Suprapubic skin (tissue), 4 donors: ENCODE measurements at regions not wholly inside any gene's neighbourhood (a gene's known extent, or its start where the extent isn't known, plus 50 kb on each side); places are given as distances from the start of the nearest gene placed in this dataset.
"Not testable (repeated sequence)": the region's sequence is repeated elsewhere in the genome, so short reads cannot be mapped to it uniquely, and the experiment has no call there.

Experiments
- DNase-seq, 2 donors: peaks; one replicate each; pipeline ENCODE4 v3.0.0-alpha.2; 2019; ENCODE audit warnings: low spot score in 2 of 2
- H3K27ac ChIP-seq: fragments of 200-600 bp; sonication (generic); one replicate; pipeline ENCODE4 v1.5.1; 2019
- H3K27me3 ChIP-seq: fragments of 200-600 bp; sonication (generic); one replicate; pipeline ENCODE4 v1.5.1; 2019
- H3K36me3 ChIP-seq: fragments of 200-600 bp; sonication (generic); one replicate; pipeline ENCODE4 v1.5.1; 2019
- H3K4me1 ChIP-seq: fragments of 200-600 bp; sonication (generic); one replicate; pipeline ENCODE4 v1.5.1; 2019
- H3K4me3 ChIP-seq: fragments of 200-600 bp; sonication (generic); one replicate; pipeline ENCODE4 v1.5.1; 2019; ENCODE audit warnings: mild to moderate bottlenecking
- H3K9me3 ChIP-seq: fragments of 200-600 bp; sonication (generic); one replicate; pipeline ENCODE4 v1.5.1; 2019
- EP300 ChIP-seq: sonication (generic); formaldehyde crosslinking; IDR thresholded peaks from one replicate; pipeline ENCODE4 v1.6.1; 2017; ENCODE audit warnings: antibody characterized with exemption
- POLR2A ChIP-seq, 2 donors: fragments of 450-650 bp; IDR thresholded peaks; one replicate each; pipeline ENCODE4 v1.6.1; 2017; ENCODE audit warnings: antibody characterized with exemption in 2 of 2, mild to moderate bottlenecking in 2 of 2, moderate library complexity in 2 of 2
- POLR2AphosphoS5 ChIP-seq, 3 donors: sonication (generic); formaldehyde crosslinking; IDR thresholded peaks; one replicate each; pipeline ENCODE4 v1.6.1; 2017; ENCODE audit warnings: antibody characterized with exemption in 3 of 3
- WGBS: methylation state at CpG from one replicate; pipeline ENCODE4 v1.1.5; 2018; 5-methylcytosine and 5-hydroxymethylcytosine counted together
- TF ChIP-seq, protein P1 (sequence below), 2 donors: fragments of 200-600 bp in 1 of 2; fragments of 450-650 bp in 1 of 2; sonication (generic) in 1 of 2; IDR thresholded peaks; one replicate each; pipeline ENCODE4 v1.5.1; 2016 to 2019; ENCODE audit warnings: antibody characterized with exemption in 2 of 2, mild to moderate bottlenecking in 1 of 2, moderate library complexity in 1 of 2

DNA sequence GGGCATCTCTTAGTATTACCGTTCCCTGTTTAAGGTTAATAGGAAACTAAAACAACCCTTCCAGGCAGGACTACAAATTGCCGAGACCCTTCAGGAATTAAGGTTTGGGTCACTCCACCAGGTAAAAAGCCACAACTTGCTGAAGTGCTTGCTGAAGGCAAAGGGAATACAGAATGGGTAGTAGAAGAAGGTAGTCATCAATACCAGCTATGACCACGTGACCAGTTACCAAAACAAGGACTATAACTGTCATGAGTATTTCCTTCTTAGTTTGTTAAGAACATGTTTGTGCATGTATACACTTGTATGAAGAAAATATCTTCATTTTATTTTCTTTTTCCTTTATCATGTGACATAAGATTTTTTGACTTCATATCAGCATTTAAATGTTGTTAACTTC, 578.7 kb upstream of the FBXO33 start:
- WGBS: 84% methylated on average over 3 of the region's 3 CpGs
- no peaks in the 10 kb centered on the region for H3K4me1 ChIP-seq
- H3K9me3 ChIP-seq: no peaks in the 10 kb centered on the region
- no peaks in the 10 kb centered on the region for H3K27me3 ChIP-seq
- TF ChIP-seq EP300 (no peak), POLR2A (IDR thresholded peaks at IDR 0.05) (no peak), POLR2AphosphoS5 (IDR thresholded peaks at IDR 0.05) (no peak)
- no peaks in the 10 kb centered on the region for H3K36me3 ChIP-seq
- no peak overlapping the region for H3K27ac ChIP-seq
- H3K4me3 ChIP-seq: no peak overlapping the region
- DNase-seq: no peak

DNA sequence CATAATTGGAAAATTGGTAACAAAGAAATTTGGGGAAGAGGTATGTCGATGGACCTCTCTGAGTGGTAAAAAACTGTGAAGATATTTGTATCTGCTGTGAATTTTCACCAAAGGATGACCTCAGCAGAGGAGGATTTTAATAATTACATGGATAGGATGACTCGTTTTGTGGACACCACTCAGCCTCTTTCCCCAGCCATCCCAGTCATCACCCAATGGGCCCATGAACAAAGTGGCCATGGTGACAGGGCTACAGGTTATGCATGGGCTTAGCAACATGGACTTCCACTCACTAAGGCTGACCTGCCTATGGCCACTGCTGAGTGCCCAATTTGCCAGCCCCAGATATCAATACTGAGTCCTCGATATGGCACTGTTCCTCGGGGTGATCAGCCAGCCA, 577.5 kb upstream of the FBXO33 start:
- DNase-seq: no peak
- WGBS: 87% methylated on average over 4 of the region's 4 CpGs
- Histone ChIP-seq H3K4me1 (no peaks in the 10 kb centered on the region), H3K36me3 (no peaks in the 10 kb centered on the region), H3K9me3 (no peaks in the 10 kb centered on the region), H3K4me3 (no peak overlapping the region), H3K27me3 (no peaks in the 10 kb centered on the region), H3K27ac (no peak overlapping the region)
- TF ChIP-seq, protein P1, sequence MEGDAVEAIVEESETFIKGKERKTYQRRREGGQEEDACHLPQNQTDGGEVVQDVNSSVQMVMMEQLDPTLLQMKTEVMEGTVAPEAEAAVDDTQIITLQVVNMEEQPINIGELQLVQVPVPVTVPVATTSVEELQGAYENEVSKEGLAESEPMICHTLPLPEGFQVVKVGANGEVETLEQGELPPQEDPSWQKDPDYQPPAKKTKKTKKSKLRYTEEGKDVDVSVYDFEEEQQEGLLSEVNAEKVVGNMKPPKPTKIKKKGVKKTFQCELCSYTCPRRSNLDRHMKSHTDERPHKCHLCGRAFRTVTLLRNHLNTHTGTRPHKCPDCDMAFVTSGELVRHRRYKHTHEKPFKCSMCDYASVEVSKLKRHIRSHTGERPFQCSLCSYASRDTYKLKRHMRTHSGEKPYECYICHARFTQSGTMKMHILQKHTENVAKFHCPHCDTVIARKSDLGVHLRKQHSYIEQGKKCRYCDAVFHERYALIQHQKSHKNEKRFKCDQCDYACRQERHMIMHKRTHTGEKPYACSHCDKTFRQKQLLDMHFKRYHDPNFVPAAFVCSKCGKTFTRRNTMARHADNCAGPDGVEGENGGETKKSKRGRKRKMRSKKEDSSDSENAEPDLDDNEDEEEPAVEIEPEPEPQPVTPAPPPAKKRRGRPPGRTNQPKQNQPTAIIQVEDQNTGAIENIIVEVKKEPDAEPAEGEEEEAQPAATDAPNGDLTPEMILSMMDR (IDR thresholded peaks at IDR 0.05): no peak
- TF ChIP-seq POLR2AphosphoS5 (IDR thresholded peaks at IDR 0.05) (no peak), EP300 (no peak), POLR2A (IDR thresholded peaks at IDR 0.05) (no peak)

DNA sequence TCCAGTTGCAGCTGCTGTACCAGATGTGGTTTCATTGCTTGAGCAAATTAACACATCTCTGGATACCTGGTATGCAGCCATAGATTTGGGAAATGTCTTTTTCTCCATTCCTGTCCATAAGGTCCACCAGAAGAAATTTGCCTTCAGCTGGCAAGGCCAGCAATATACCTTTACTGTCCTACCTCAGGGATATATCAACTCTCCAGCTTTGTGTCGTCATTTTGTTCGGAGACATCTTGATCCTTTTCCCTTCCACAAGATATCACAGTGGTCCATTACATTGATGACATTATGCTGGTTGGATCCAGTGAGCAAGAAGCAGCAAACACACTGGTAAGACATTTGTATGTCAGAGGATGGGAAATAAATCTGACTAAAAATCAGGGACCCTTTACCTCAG, 576.1 kb upstream of the FBXO33 start:
- H3K4me1 ChIP-seq, H3K27ac ChIP-seq, H3K27me3 ChIP-seq, H3K9me3 ChIP-seq, H3K4me3 ChIP-seq, H3K36me3 ChIP-seq, DNase-seq: not testable (repeated sequence)
- WGBS: 96% methylated on average over 2 of the region's 2 CpGs

DNA sequence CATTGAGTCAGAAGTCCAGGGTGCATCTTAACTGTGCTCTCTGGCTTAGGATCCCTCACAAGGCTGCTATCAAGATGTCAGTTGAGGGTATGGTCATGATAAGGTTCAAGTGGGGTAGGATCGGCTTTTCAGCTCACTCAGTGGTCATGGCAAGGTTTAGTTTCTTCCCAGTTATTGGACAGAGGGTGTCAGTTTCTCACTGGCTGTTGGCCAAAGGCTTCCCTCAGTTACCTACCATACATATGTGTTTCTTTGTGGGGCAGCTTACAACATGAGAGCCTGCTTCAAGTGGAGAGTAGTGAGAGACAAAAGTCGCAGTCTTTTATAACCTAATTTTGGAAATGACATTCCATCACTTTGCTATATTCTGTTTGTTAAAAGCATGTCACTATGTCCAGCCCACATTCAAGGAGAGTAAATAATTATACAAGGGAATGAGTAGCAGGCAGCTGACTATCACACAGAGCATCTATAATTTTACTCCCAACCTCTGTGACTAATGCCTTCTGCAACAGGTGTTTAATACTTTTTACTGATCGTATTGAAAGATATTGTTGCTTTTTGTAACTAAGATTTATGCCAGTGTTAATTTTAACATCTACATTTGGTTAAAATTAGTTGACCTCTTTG, 572.8 kb upstream of the FBXO33 start:
- H3K4me3 ChIP-seq: no peak overlapping the region
- TF ChIP-seq EP300: no peak
- TF ChIP-seq, protein P1 (IDR thresholded peaks at IDR 0.05): no peak
- TF ChIP-seq POLR2AphosphoS5 (IDR thresholded peaks at IDR 0.05): no peak
- TF ChIP-seq POLR2A (IDR thresholded peaks at IDR 0.05): no peak
- H3K4me1 ChIP-seq: no peaks in the 10 kb centered on the region
- DNase-seq: no peak
- no peaks in the 10 kb centered on the region for H3K9me3 ChIP-seq
- H3K36me3 ChIP-seq: no peaks in the 10 kb centered on the region
- 82% methylated on average over 3 of the region's 3 CpGs for WGBS
- H3K27ac ChIP-seq: no peak overlapping the region
- no peaks in the 10 kb centered on the region for H3K27me3 ChIP-seq

DNA sequence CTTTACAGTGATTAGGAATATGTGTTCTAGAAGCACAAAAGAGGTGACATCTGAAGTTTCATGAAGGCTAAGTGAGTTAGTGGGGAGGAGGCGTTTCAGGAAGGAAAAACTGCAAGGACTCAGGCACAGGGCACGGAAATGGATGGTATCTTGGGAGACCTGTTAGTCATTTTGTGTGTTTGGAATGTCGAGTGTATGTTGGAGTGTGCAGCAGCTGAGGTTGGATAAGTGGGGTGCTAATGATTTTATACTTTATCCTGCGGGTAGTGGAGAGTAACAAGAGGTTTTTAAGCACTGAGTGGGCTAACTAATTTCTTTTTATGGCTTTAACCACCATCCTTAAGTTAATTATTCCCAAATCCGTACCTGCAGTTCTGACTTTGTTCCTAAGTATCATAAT, 571.5 kb upstream of the FBXO33 start:
- H3K27ac ChIP-seq: no peak overlapping the region
- TF ChIP-seq POLR2A (IDR thresholded peaks at IDR 0.05) (no peak), POLR2AphosphoS5 (IDR thresholded peaks at IDR 0.05) (no peak), EP300 (no peak)
- TF ChIP-seq, protein P1 (IDR thresholded peaks at IDR 0.05): no peak
- no peaks in the 10 kb centered on the region for H3K27me3 ChIP-seq
- no peak for DNase-seq
- H3K36me3 ChIP-seq: no peaks in the 10 kb centered on the region
- 75% methylated on average over 5 of the region's 5 CpGs for WGBS
- no peaks in the 10 kb centered on the region for H3K4me1 ChIP-seq
- H3K9me3 ChIP-seq: no peaks in the 10 kb centered on the region
- H3K4me3 ChIP-seq: no peak overlapping the region

DNA sequence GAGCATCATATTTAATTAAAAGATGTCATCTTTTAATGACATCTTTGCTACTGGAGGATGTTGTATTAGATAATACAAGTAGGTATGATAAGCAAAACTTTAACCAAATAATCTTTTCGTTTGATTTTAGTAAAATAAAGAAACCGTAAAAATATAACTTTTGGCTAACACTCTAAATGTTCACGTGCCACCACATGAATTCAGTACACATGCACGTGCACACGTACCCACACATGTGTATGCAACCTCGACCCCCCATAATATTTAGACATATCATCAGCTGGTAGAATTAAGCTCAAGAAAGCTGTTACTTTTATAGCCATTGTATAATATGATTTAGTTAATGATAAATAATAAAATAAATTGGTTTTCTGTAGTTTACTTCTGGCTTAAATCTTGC, 566.6 kb upstream of the FBXO33 start:
- no peak for DNase-seq
- H3K27ac ChIP-seq: no peak overlapping the region
- H3K4me1 ChIP-seq: no peaks in the 10 kb centered on the region
- WGBS: 91% methylated on average over 6 of the region's 6 CpGs
- no peak overlapping the region for H3K4me3 ChIP-seq
- no peaks in the 10 kb centered on the region for H3K36me3 ChIP-seq
- H3K9me3 ChIP-seq: no peaks in the 10 kb centered on the region
- H3K27me3 ChIP-seq: no peaks in the 10 kb centered on the region
- TF ChIP-seq POLR2A (IDR thresholded peaks at IDR 0.05) (no peak), POLR2AphosphoS5 (IDR thresholded peaks at IDR 0.05) (no peak), EP300 (no peak)
- TF ChIP-seq, protein P1 (IDR thresholded peaks at IDR 0.05): no peak
